ENCODE measurements at regions not wholly inside any gene's neighbourhood (a gene's known extent, or its start where the extent isn't known, plus 50 kb on each side); places are given as distances from the start of the nearest gene placed in this dataset.

GRCh38 chr12:46921048-46921763 lies 95.4 kb upstream of the SLC38A4 start:
- no peaks in the 10 kb centered on the region for H3K27me3 ChIP-seq (ENCODE audit: control insufficient read depth in 3 of 3, insufficient read depth in 3 of 3, low read length in 3 of 3)
- no peaks in the 10 kb centered on the region for H3K9me3 ChIP-seq (ENCODE audit: control insufficient read depth in 3 of 3, low read length in 3 of 3)
- no peak overlapping the region for H3K9ac ChIP-seq (ENCODE audit: low read depth in 1 of 3, low read length in 3 of 3)
- H3K4me3 ChIP-seq (ENCODE audit: low read length in 3 of 3) = no peak overlapping the region
- H3K4me1 ChIP-seq (ENCODE audit: control insufficient read depth in 3 of 3, insufficient read depth in 3 of 3, low read length in 3 of 3) = peaks cover 0 to 4% (median under 1%) of the 10 kb centered on the region in 3 donors
- H3K36me3 ChIP-seq (ENCODE audit: control insufficient read depth in 3 of 3, insufficient read depth in 3 of 3, low read length in 3 of 3) = no peaks in the 10 kb centered on the region
- peak overlapping the region; percentile 17 for H3K27ac ChIP-seq (ENCODE audit: low read depth, low read length)

- H3K27me3 ChIP-seq (ENCODE audit: control insufficient read depth in 3 of 3, insufficient read depth in 3 of 3, low read length in 3 of 3) = no peaks in the 10 kb centered on the region
- H3K9me3 ChIP-seq (ENCODE audit: control insufficient read depth in 3 of 3, low read length in 3 of 3) = no peaks in the 10 kb centered on the region
- no peak overlapping the region for H3K4me3 ChIP-seq (ENCODE audit: low read length in 3 of 3)
- H3K4me1 ChIP-seq (ENCODE audit: control insufficient read depth in 3 of 3, insufficient read depth in 3 of 3, low read length in 3 of 3) = peaks cover 0 to 4% (median 0%) of the 10 kb centered on the region in 3 donors
- peak overlapping the region; percentile 17 for H3K27ac ChIP-seq (ENCODE audit: low read depth, low read length)
- H3K36me3 ChIP-seq (ENCODE audit: control insufficient read depth in 3 of 3, insufficient read depth in 3 of 3, low read length in 3 of 3) = no peaks in the 10 kb centered on the region
- H3K9ac ChIP-seq (ENCODE audit: low read depth in 1 of 3, low read length in 3 of 3) = no peak overlapping the region
Measured at GRCh38 chr12:46921764-46922133, 96.0 kb upstream of the SLC38A4 start.

- no peaks in the 10 kb centered on the region for H3K36me3 ChIP-seq (ENCODE audit: control insufficient read depth in 3 of 3, insufficient read depth in 3 of 3, low read length in 3 of 3)
- H3K4me1 ChIP-seq (ENCODE audit: control insufficient read depth in 3 of 3, insufficient read depth in 3 of 3, low read length in 3 of 3) = no peaks in the 10 kb centered on the region
- no peaks in the 10 kb centered on the region for H3K9me3 ChIP-seq (ENCODE audit: control insufficient read depth in 3 of 3, low read length in 3 of 3)
- no peak overlapping the region for H3K27ac ChIP-seq (ENCODE audit: low read depth, low read length)
- H3K4me3 ChIP-seq (ENCODE audit: low read length in 3 of 3) = no peak overlapping the region
- no peak overlapping the region for H3K9ac ChIP-seq (ENCODE audit: low read depth in 1 of 3, low read length in 3 of 3)
- no peaks in the 10 kb centered on the region for H3K27me3 ChIP-seq (ENCODE audit: control insufficient read depth in 3 of 3, insufficient read depth in 3 of 3, low read length in 3 of 3)
Measured at GRCh38 chr12:46926526-46926925, 100.7 kb upstream of the SLC38A4 start.

GRCh38 chr12:46930101-46930500 lies 104.3 kb upstream of the SLC38A4 start:
- Histone ChIP-seq H3K4me3 (ENCODE audit: low read length in 3 of 3) (no peak overlapping the region), H3K36me3 (ENCODE audit: control insufficient read depth in 3 of 3, insufficient read depth in 3 of 3, low read length in 3 of 3) (no peaks in the 10 kb centered on the region), H3K27me3 (ENCODE audit: control insufficient read depth in 3 of 3, insufficient read depth in 3 of 3, low read length in 3 of 3) (no peaks in the 10 kb centered on the region), H3K27ac (ENCODE audit: low read depth, low read length) (no peak overlapping the region), H3K4me1 (ENCODE audit: control insufficient read depth in 3 of 3, insufficient read depth in 3 of 3, low read length in 3 of 3) (no peaks in the 10 kb centered on the region), H3K9ac (ENCODE audit: low read depth in 1 of 3, low read length in 3 of 3) (no peak overlapping the region), H3K9me3 (ENCODE audit: control insufficient read depth in 3 of 3, low read length in 3 of 3) (no peaks in the 10 kb centered on the region)

GRCh38 chr12:46933947-46934346 lies 108.2 kb upstream of the SLC38A4 start:
- Histone ChIP-seq H3K27ac (ENCODE audit: low read depth, low read length) (no peak overlapping the region), H3K4me3 (ENCODE audit: low read length in 3 of 3) (no peak overlapping the region), H3K27me3 (ENCODE audit: control insufficient read depth in 3 of 3, insufficient read depth in 3 of 3, low read length in 3 of 3) (no peaks in the 10 kb centered on the region), H3K9ac (ENCODE audit: low read depth in 1 of 3, low read length in 3 of 3) (no peak overlapping the region), H3K9me3 (ENCODE audit: control insufficient read depth in 3 of 3, low read length in 3 of 3) (no peaks in the 10 kb centered on the region), H3K36me3 (ENCODE audit: control insufficient read depth in 3 of 3, insufficient read depth in 3 of 3, low read length in 3 of 3) (no peaks in the 10 kb centered on the region), H3K4me1 (ENCODE audit: control insufficient read depth in 3 of 3, insufficient read depth in 3 of 3, low read length in 3 of 3) (no peaks in the 10 kb centered on the region)

- Histone ChIP-seq H3K27ac (ENCODE audit: low read depth, low read length) (no peak overlapping the region), H3K4me1 (ENCODE audit: control insufficient read depth in 3 of 3, insufficient read depth in 3 of 3, low read length in 3 of 3) (no peaks in the 10 kb centered on the region), H3K4me3 (ENCODE audit: low read length in 3 of 3) (no peak overlapping the region), H3K9ac (ENCODE audit: low read depth in 1 of 3, low read length in 3 of 3) (no peak overlapping the region), H3K27me3 (ENCODE audit: control insufficient read depth in 3 of 3, insufficient read depth in 3 of 3, low read length in 3 of 3) (no peaks in the 10 kb centered on the region), H3K36me3 (ENCODE audit: control insufficient read depth in 3 of 3, insufficient read depth in 3 of 3, low read length in 3 of 3) (no peaks in the 10 kb centered on the region), H3K9me3 (ENCODE audit: control insufficient read depth in 3 of 3, low read length in 3 of 3) (no peaks in the 10 kb centered on the region)
Measured at GRCh38 chr12:46934374-46935111, 108.7 kb upstream of the SLC38A4 start.

- H3K27ac ChIP-seq (ENCODE audit: low read depth, low read length) = no peak overlapping the region
- no peak overlapping the region for H3K9ac ChIP-seq (ENCODE audit: low read depth in 1 of 3, low read length in 3 of 3)
Measured at GRCh38 chr12:46935271-46935847, 109.6 kb upstream of the SLC38A4 start.

GRCh38 chr12:46936042-46936441 lies 110.2 kb upstream of the SLC38A4 start:
- no peak overlapping the region for H3K9ac ChIP-seq (ENCODE audit: low read depth in 1 of 3, low read length in 3 of 3)
- no peaks in the 10 kb centered on the region for H3K27me3 ChIP-seq (ENCODE audit: control insufficient read depth in 3 of 3, insufficient read depth in 3 of 3, low read length in 3 of 3)
- H3K9me3 ChIP-seq (ENCODE audit: control insufficient read depth in 3 of 3, low read length in 3 of 3) = no peaks in the 10 kb centered on the region
- no peaks in the 10 kb centered on the region for H3K4me1 ChIP-seq (ENCODE audit: control insufficient read depth in 3 of 3, insufficient read depth in 3 of 3, low read length in 3 of 3)
- no peaks in the 10 kb centered on the region for H3K36me3 ChIP-seq (ENCODE audit: control insufficient read depth in 3 of 3, insufficient read depth in 3 of 3, low read length in 3 of 3)
- H3K4me3 ChIP-seq (ENCODE audit: low read length in 3 of 3) = no peak overlapping the region
- H3K27ac ChIP-seq (ENCODE audit: low read depth, low read length) = no peak overlapping the region

More at GRCh38 chr12:46935271-46935847, 109.6 kb upstream of the SLC38A4 start:
- no peaks in the 10 kb centered on the region for H3K9me3 ChIP-seq (ENCODE audit: control insufficient read depth in 3 of 3, low read length in 3 of 3)
- H3K4me1 ChIP-seq (ENCODE audit: control insufficient read depth in 3 of 3, insufficient read depth in 3 of 3, low read length in 3 of 3) = no peaks in the 10 kb centered on the region
- H3K36me3 ChIP-seq (ENCODE audit: control insufficient read depth in 3 of 3, insufficient read depth in 3 of 3, low read length in 3 of 3) = no peaks in the 10 kb centered on the region
- H3K4me3 ChIP-seq (ENCODE audit: low read length in 3 of 3) = no peak overlapping the region
- no peaks in the 10 kb centered on the region for H3K27me3 ChIP-seq (ENCODE audit: control insufficient read depth in 3 of 3, insufficient read depth in 3 of 3, low read length in 3 of 3)

GRCh38 chr12:46938071-46938678 lies 112.4 kb upstream of the SLC38A4 start:
- Histone ChIP-seq H3K9ac (ENCODE audit: low read depth in 1 of 3, low read length in 3 of 3) (no peak overlapping the region), H3K27ac (ENCODE audit: low read depth, low read length) (no peak overlapping the region)

GRCh38 chr12:46941981-46942380 lies 116.2 kb upstream of the SLC38A4 start:
- Histone ChIP-seq H3K27ac (ENCODE audit: low read depth, low read length) (no peak overlapping the region), H3K4me1 (ENCODE audit: control insufficient read depth in 3 of 3, insufficient read depth in 3 of 3, low read length in 3 of 3) (peaks cover 6 to 10% (median 9%) of the 10 kb centered on the region in 3 donors), H3K4me3 (ENCODE audit: low read length in 3 of 3) (no peak overlapping the region), H3K9ac (ENCODE audit: low read depth in 1 of 3, low read length in 3 of 3) (no peak overlapping the region), H3K27me3 (ENCODE audit: control insufficient read depth in 3 of 3, insufficient read depth in 3 of 3, low read length in 3 of 3) (no peaks in the 10 kb centered on the region), H3K9me3 (ENCODE audit: control insufficient read depth in 3 of 3, low read length in 3 of 3) (no peaks in the 10 kb centered on the region), H3K36me3 (ENCODE audit: control insufficient read depth in 3 of 3, insufficient read depth in 3 of 3, low read length in 3 of 3) (no peaks in the 10 kb centered on the region)

More at GRCh38 chr12:46938071-46938678, 112.4 kb upstream of the SLC38A4 start:
- H3K4me3 ChIP-seq (ENCODE audit: low read length in 3 of 3) = no peak overlapping the region
- no peaks in the 10 kb centered on the region for H3K27me3 ChIP-seq (ENCODE audit: control insufficient read depth in 3 of 3, insufficient read depth in 3 of 3, low read length in 3 of 3)
- no peaks in the 10 kb centered on the region for H3K36me3 ChIP-seq (ENCODE audit: control insufficient read depth in 3 of 3, insufficient read depth in 3 of 3, low read length in 3 of 3)
- H3K9me3 ChIP-seq (ENCODE audit: control insufficient read depth in 3 of 3, low read length in 3 of 3) = no peaks in the 10 kb centered on the region
- H3K4me1 ChIP-seq (ENCODE audit: control insufficient read depth in 3 of 3, insufficient read depth in 3 of 3, low read length in 3 of 3) = peaks cover 4 to 6% (median 6%) of the 10 kb centered on the region in 3 donors
